Aorta (tissue), 5 donors: ENCODE measurements at regions not wholly inside any gene's neighbourhood (a gene's known extent, or its start where the extent isn't known, plus 50 kb on each side); places are given as distances from the start of the nearest gene placed in this dataset.
"Not testable (repeated sequence)": the region's sequence is repeated elsewhere in the genome, so short reads cannot be mapped to it uniquely, and the experiment has no call there.

ENCODE experiments used
- ATAC-seq: fragments of 200-7000 bp; cut with Tn5 transposase; one replicate; pipeline ENCODE4 v1.9.1; 2022; ENCODE audit warnings: moderate library complexity; ENCODE audit not compliant: low FRiP score
- DNase-seq, 2 donors: peaks; one replicate each; pipeline ENCODE4 v3.0.0-alpha.2; 2020
- H3K27ac ChIP-seq, 2 donors: one replicate each; pipeline ENCODE4 v1.5.1; 2013; ENCODE audit warnings: low read length in 2 of 2, mild to moderate bottlenecking in 2 of 2, moderate library complexity in 2 of 2, control low read depth in 1 of 2, inconsistent platforms in 1 of 2, low read depth in 1 of 2
- H3K27me3 ChIP-seq, 2 donors: one replicate each; pipeline ENCODE4 v1.6.1; 2013; ENCODE audit warnings: control low read depth in 1 of 2, low read length in 1 of 2, mild to moderate bottlenecking in 1 of 2, moderate library complexity in 1 of 2; ENCODE audit not compliant: insufficient read depth in 2 of 2, control insufficient read depth in 1 of 2
- H3K36me3 ChIP-seq, 2 donors: one replicate each; pipeline ENCODE4 v1.6.1; 2013; ENCODE audit warnings: control low read depth in 1 of 2, low read length in 1 of 2, mild to moderate bottlenecking in 1 of 2; ENCODE audit not compliant: insufficient read depth in 2 of 2, control insufficient read depth in 1 of 2
- H3K4me1 ChIP-seq, 2 donors: one replicate each; pipeline ENCODE4 v1.6.1; 2013; ENCODE audit warnings: low read length in 2 of 2, control low read depth in 1 of 2, mild to moderate bottlenecking in 1 of 2, moderate library complexity in 1 of 2; ENCODE audit not compliant: insufficient read depth in 2 of 2, control insufficient read depth in 1 of 2
- H3K4me3 ChIP-seq, 2 donors: one replicate each; pipeline ENCODE4 v1.5.1; 2013; ENCODE audit warnings: low read length in 2 of 2, control low read depth in 1 of 2, mild to moderate bottlenecking in 1 of 2
- H3K9me3 ChIP-seq: one replicate; pipeline ENCODE4 v1.6.1; 2013; ENCODE audit warnings: mild to moderate bottlenecking, low read length; ENCODE audit not compliant: control insufficient read depth
- WGBS, 2 donors: extraction: QIAGEN DNeasy Blood & Tissue Kit; methylation state at CpG; one replicate each; pipeline ENCODE4 v1.1.7; 2013; 5-methylcytosine and 5-hydroxymethylcytosine counted together
- intact Hi-C, 2 donors: fragments of 100-400 bp; cut with DNase I; formaldehyde crosslinking; loops; one replicate each; pipeline versions ENCODE4 v1.14.2 to v1.15.0; 2022
- donor health status: healthy with polysubstance abuse.
- donor health status: Bipolar disorder and iron deficiency.
- donor health status: DM: no; HTN: no; CAD: no.
- donor health status: DM: no; HTN: no; CAD: no.
- donor health status: DM: yes; HTN: yes; CAD: no.

DNA sequence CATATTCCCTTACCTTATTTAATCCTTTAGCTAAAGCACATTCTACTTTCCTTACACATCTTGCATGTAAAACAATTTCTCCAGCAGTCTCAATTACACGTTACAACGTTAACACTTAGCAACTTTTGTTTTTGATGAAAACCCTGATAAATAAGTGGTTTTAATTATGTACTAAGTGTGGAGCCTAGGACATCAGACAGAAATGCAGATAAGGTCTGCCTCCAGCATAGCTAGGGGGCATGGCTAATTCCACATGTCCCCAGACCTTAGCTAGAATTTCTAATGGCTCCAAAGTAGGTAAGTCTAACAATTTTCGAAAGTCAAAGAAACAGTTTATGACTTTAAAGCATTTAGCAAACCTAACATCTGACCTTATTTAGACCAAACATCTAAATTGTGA, 77.4 kb upstream of the TERB2 start:
- no peaks in the 10 kb centered on the region for H3K36me3 ChIP-seq
- H3K27ac ChIP-seq = no peak overlapping the region
- H3K9me3 ChIP-seq = peaks cover 6% of the 10 kb centered on the region
- DNase-seq (no peak), ATAC-seq (no peak)
- no peaks in the 10 kb centered on the region for H3K4me1 ChIP-seq
- WGBS, 2 donors = 86 to 87% methylated on average over 3 of the region's 3 CpGs
- no peak overlapping the region for H3K4me3 ChIP-seq
- no peaks in the 10 kb centered on the region for H3K27me3 ChIP-seq
- intact Hi-C loops = no loop called here

- no peak overlapping the region for H3K27ac ChIP-seq
- no peaks in the 10 kb centered on the region for H3K4me1 ChIP-seq
- intact Hi-C loops = no loop called here
- DNase-seq (no peak), ATAC-seq (no peak)
- no peaks in the 10 kb centered on the region for H3K36me3 ChIP-seq
- 74 to 79% methylated on average over 5 of the region's 5 CpGs for WGBS, 2 donors
- H3K9me3 ChIP-seq = no peaks in the 10 kb centered on the region
- no peak overlapping the region for H3K4me3 ChIP-seq
- H3K27me3 ChIP-seq = no peaks in the 10 kb centered on the region
Measured at GRCh38 chr15:44882499-44882968, 74.0 kb upstream of the TERB2 start.

- no peak for ATAC-seq
- intact Hi-C loops = no loop called here
- WGBS, 2 donors = 91 to 93% methylated on average over 5 of the region's 5 CpGs
Measured at GRCh38 chr15:44883199-44883877, 73.1 kb upstream of the TERB2 start.

GRCh38 chr15:44898890-44899651, 57.4 kb upstream of the TERB2 start:
- DNase-seq, H3K27me3 ChIP-seq, ATAC-seq, H3K4me3 ChIP-seq, intact Hi-C loops, H3K4me1 ChIP-seq, H3K36me3 ChIP-seq, H3K9me3 ChIP-seq, H3K27ac ChIP-seq: not testable (repeated sequence)
- WGBS, 2 donors = 77 to 78% methylated on average over 2 of the region's 4 CpGs

More at GRCh38 chr15:44883199-44883877, 73.1 kb upstream of the TERB2 start:
- Histone ChIP-seq H3K36me3 (no peaks in the 10 kb centered on the region), H3K27me3 (no peaks in the 10 kb centered on the region), H3K9me3 (no peaks in the 10 kb centered on the region), H3K27ac (no peak overlapping the region), H3K4me1 (no peaks in the 10 kb centered on the region), H3K4me3 (no peak overlapping the region)
- no peak for DNase-seq

DNA sequence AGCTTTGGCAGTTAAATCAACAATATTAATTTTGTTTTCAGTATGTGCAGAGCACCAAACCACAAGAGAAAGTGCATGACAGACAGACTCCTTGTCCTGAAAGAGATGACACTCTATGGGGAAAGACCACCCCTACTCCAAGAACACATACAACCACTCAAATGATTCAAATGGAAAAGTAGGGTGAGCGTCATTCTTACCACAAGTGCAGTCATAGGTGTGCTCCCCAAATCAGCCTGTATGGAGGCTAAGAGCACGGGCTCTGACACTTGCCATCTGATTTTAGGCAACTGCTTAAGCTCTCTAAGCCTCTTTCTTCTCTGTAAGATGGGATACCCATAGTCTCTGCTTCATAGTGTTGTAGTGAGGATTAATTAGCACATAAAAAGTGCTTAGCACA, 56.7 kb upstream of the TERB2 start:
- intact Hi-C loops, DNase-seq, H3K27me3 ChIP-seq, H3K4me3 ChIP-seq, H3K36me3 ChIP-seq, ATAC-seq, H3K27ac ChIP-seq, H3K4me1 ChIP-seq, H3K9me3 ChIP-seq: not testable (repeated sequence)
- 87 to 90% methylated on average over 2 of the region's 2 CpGs for WGBS, 2 donors

GRCh38 chr15:44900796-44901195, 55.7 kb upstream of the TERB2 start:
- H3K36me3 ChIP-seq, H3K9me3 ChIP-seq, H3K27ac ChIP-seq, H3K27me3 ChIP-seq, DNase-seq, H3K4me1 ChIP-seq, H3K4me3 ChIP-seq, ATAC-seq, intact Hi-C loops: not testable (repeated sequence)
- WGBS, 2 donors = 44 to 52% methylated on average over 2 of the region's 2 CpGs

DNA sequence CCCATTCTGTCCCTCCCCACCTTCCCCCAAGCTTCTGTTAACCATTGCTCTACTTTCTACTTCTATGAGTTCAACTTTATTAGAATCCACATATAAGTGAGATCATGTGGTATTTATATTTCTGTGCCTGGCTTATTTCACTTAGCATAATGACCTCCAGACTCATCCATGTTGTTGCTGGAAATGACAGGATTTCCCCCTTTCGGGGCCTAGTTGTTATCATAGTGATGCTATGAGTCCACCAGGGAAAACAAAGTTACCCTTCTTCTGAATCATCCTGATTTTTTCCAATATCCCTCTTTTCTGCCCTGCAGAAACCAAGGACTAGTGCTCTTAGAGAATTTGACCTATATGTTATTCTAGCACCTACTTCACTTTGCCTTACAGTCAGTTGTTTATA, 53.2 kb upstream of the TERB2 start:
- H3K9me3 ChIP-seq, intact Hi-C loops, H3K36me3 ChIP-seq, H3K27me3 ChIP-seq, ATAC-seq, H3K4me1 ChIP-seq, H3K4me3 ChIP-seq, H3K27ac ChIP-seq, DNase-seq: not testable (repeated sequence)
- WGBS, 2 donors = 42 to 48% methylated on average over 1 of the region's 1 CpG

DNA sequence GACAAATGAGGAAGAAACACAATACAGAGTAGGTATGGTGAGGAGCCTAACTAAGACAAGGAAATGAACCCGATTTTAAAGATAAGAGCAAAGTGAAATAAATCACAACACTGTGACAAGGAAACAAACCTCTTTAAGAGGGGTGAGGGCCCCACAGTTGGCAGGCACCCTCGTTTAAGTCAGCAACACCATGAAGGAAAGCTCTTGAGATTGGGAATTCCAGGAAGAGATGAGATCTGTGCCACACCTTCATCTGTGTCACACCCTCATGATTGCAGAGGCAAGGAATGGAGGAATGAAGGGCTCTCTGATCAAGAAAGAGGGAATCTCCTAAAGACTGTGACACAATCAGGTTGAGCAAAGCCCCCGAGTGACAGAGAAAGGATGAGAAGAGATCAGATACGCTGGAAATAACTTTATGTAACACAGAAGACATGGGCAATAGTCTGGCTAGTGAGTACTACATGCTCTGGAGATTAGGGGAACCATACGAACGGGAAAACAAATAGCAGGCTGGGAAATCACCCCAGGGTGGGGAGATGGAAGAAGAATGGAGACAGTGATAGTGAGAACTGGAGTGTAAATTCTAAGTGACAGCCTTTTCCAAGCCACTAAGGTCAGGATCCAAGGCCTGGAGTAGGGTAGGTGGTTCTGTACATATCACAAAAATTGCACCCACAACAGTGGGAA, 51.7 kb upstream of the TERB2 start:
- H3K4me1 ChIP-seq, H3K36me3 ChIP-seq, ATAC-seq, H3K27me3 ChIP-seq, intact Hi-C loops, H3K4me3 ChIP-seq, DNase-seq, H3K27ac ChIP-seq, H3K9me3 ChIP-seq: not testable (repeated sequence)
- 56 to 59% methylated on average over 6 of the region's 6 CpGs for WGBS, 2 donors
